GM21723 (cell line): ENCODE measurements at regions not wholly inside any gene's neighbourhood (a gene's known extent, or its start where the extent isn't known, plus 50 kb on each side); places are given as distances from the start of the nearest gene placed in this dataset.

Experiments used
- ATAC-seq: cut with Tn5 transposase; IDR thresholded peaks from one replicate; pipeline ENCODE4 v1.9.1; 2021; ENCODE audit warnings: mild to moderate bottlenecking, moderate library complexity; ENCODE audit not compliant: unreplicated experiment

- no peak for ATAC-seq
These were observed 574.5 kb upstream of the TLE4 start for GRCh38 chr9:78997296-78997695.

- no peak for ATAC-seq
These were observed 571.3 kb upstream of the TLE4 start for GRCh38 chr9:79000230-79001002.

- ATAC-seq = no peak
These were observed 570.8 kb upstream of the TLE4 start for GRCh38 chr9:79001012-79001411.

- no peak for ATAC-seq
These were observed 568.3 kb upstream of the TLE4 start for GRCh38 chr9:79003514-79003913.

GRCh38 chr9:79004032-79004431, 567.7 kb upstream of the TLE4 start:
- no peak for ATAC-seq

GRCh38 chr9:79006546-79006945, 565.2 kb upstream of the TLE4 start:
- no peak for ATAC-seq

- ATAC-seq = peak; percentile 91
These were observed 563.9 kb upstream of the TLE4 start for GRCh38 chr9:79007701-79008483.

GRCh38 chr9:79008916-79009315, 562.8 kb upstream of the TLE4 start:
- ATAC-seq = no peak

- ATAC-seq = no peak
These were observed 560.3 kb upstream of the TLE4 start for GRCh38 chr9:79011461-79011860.

- no peak for ATAC-seq
These were observed 559.2 kb upstream of the TLE4 start for GRCh38 chr9:79012561-79012960.

GRCh38 chr9:79013715-79014610, 557.8 kb upstream of the TLE4 start:
- ATAC-seq = no peak

- no peak for ATAC-seq
These were observed 556.7 kb upstream of the TLE4 start for GRCh38 chr9:79014929-79015699.

- ATAC-seq = no peak
These were observed 555.8 kb upstream of the TLE4 start for GRCh38 chr9:79015951-79016350.

- ATAC-seq = no peak
These were observed 551.5 kb upstream of the TLE4 start for GRCh38 chr9:79020276-79020675.

GRCh38 chr9:79021084-79021483, 550.7 kb upstream of the TLE4 start:
- no peak for ATAC-seq

GRCh38 chr9:79023134-79023580, 548.6 kb upstream of the TLE4 start:
- no peak for ATAC-seq

GRCh38 chr9:79026316-79026715, 545.4 kb upstream of the TLE4 start:
- ATAC-seq = peak; percentile 82

- no peak for ATAC-seq
These were observed 543.7 kb upstream of the TLE4 start for GRCh38 chr9:79028101-79028500.

GRCh38 chr9:79034583-79034982, 537.2 kb upstream of the TLE4 start:
- no peak for ATAC-seq

- no peak for ATAC-seq
These were observed 534.4 kb upstream of the TLE4 start for GRCh38 chr9:79037338-79037737.
